WTC11 (cell line): ENCODE measurements at regions not wholly inside any gene's neighbourhood (a gene's known extent, or its start where the extent isn't known, plus 50 kb on each side); places are given as distances from the start of the nearest gene placed in this dataset.

Experiments used
- ATAC-seq: fragments of 200-7000 bp; cut with Tn5 transposase; 2 replicates; pipeline ENCODE4 v1.10.0; 2021; ENCODE audit warnings: mild to moderate bottlenecking, moderate library complexity
- CTCF ChIA-PET: fragments of 300-600 bp; sonication (Branson Sonifier 250); formaldehyde crosslinking; loops from one replicate; lab custom pipeline; 2021; ENCODE audit warnings: antibody characterized with exemption; lab: Charles Lee
- POLR2A ChIA-PET: fragments of 350-600 bp; sonication (Branson Sonifier 250); formaldehyde crosslinking; loops from one replicate; lab custom pipeline; 2021; ENCODE audit warnings: antibody characterized with exemption; lab: Charles Lee
- DNase-seq: peaks from one replicate; pipeline ENCODE4 v3.0.0; 2021; ENCODE audit warnings: low spot score
- H3K27ac Mint-ChIP-seq: 2 replicates; pipeline ENCODE4 v1.8.0; 2021; ENCODE audit warnings: mixed read lengths
- H3K27me3 Mint-ChIP-seq: 2 replicates; pipeline ENCODE4 v1.8.0; 2021; ENCODE audit warnings: low read depth, mild to moderate bottlenecking, moderate library complexity, mixed read lengths
- H3K36me3 Mint-ChIP-seq: 2 replicates; pipeline ENCODE4 v1.8.0; 2021; ENCODE audit warnings: mixed read lengths
- H3K4me1 Mint-ChIP-seq: 2 replicates; pipeline ENCODE4 v1.8.0; 2022; ENCODE audit warnings: mixed read lengths
- H3K4me3 Mint-ChIP-seq: 2 replicates; pipeline ENCODE4 v1.8.0; 2021; ENCODE audit warnings: mild to moderate bottlenecking, moderate library complexity, mixed read lengths
- H3K9me3 Mint-ChIP-seq: 2 replicates; pipeline ENCODE4 v1.8.0; 2021; ENCODE audit warnings: mixed read lengths
- CBFB ChIP-seq: sonication (generic); formaldehyde crosslinking; IDR thresholded peaks from 2 replicates; pipeline ENCODE4 v1.8.1; 2022; ENCODE audit warnings: mild to moderate bottlenecking, low read depth, missing genetic modification reagents
- E2F1 ChIP-seq: sonication (generic); formaldehyde crosslinking; IDR thresholded peaks from 2 replicates; pipeline ENCODE4 v1.8.0; 2022; ENCODE audit warnings: mild to moderate bottlenecking, missing genetic modification reagents
- EMX1 ChIP-seq: fragments of 250-450 bp; sonication (Bioruptor Pico); IDR thresholded peaks from 2 replicates; pipeline ENCODE4 v1.8.0; 2021; ENCODE audit warnings: mild to moderate bottlenecking
- ERG ChIP-seq: fragments of 250-450 bp; sonication (Bioruptor Pico); IDR thresholded peaks from 2 replicates; pipeline ENCODE4 v1.8.0; 2021; ENCODE audit warnings: mild to moderate bottlenecking
- FOXK1 ChIP-seq: sonication (generic); formaldehyde crosslinking; IDR thresholded peaks from 2 replicates; pipeline ENCODE4 v1.8.0; 2022; ENCODE audit warnings: mild to moderate bottlenecking, moderate library complexity, missing genetic modification reagents
- GRHL2 ChIP-seq: fragments of 250-450 bp; sonication (Bioruptor Pico); IDR thresholded peaks from 2 replicates; pipeline ENCODE4 v1.8.0; 2022; ENCODE audit warnings: mild to moderate bottlenecking, moderate library complexity; ENCODE audit not compliant: insufficient replicate concordance, severe bottlenecking
- HMGA2 ChIP-seq: fragments of 250-450 bp; sonication (Bioruptor Pico); IDR thresholded peaks from 2 replicates; pipeline ENCODE4 v1.4.0; 2021; ENCODE audit warnings: mild to moderate bottlenecking, moderate library complexity
- HMGXB4 ChIP-seq: sonication (generic); formaldehyde crosslinking; IDR thresholded peaks from 2 replicates; pipeline ENCODE4 v1.8.1; 2023; ENCODE audit warnings: mild to moderate bottlenecking, moderate library complexity, missing genetic modification reagents
- IRF2 ChIP-seq: sonication (generic); formaldehyde crosslinking; IDR thresholded peaks from 2 replicates; pipeline ENCODE4 v1.8.0; 2022; ENCODE audit warnings: low read depth, missing genetic modification reagents, borderline replicate concordance
- JUN ChIP-seq: sonication (generic); formaldehyde crosslinking; IDR thresholded peaks from 2 replicates; pipeline ENCODE4 v1.8.0; 2023; ENCODE audit warnings: mild to moderate bottlenecking, missing genetic modification reagents
- KAT7 ChIP-seq: sonication (generic); formaldehyde crosslinking; IDR thresholded peaks from 2 replicates; pipeline ENCODE4 v1.8.1; 2023; ENCODE audit warnings: missing genetic modification reagents, mild to moderate bottlenecking, borderline replicate concordance
- MAX ChIP-seq: sonication (generic); formaldehyde crosslinking; IDR thresholded peaks from 2 replicates; pipeline ENCODE4 v1.8.0; 2022; ENCODE audit warnings: mild to moderate bottlenecking, missing genetic modification reagents
- MYBL2 ChIP-seq: sonication (generic); formaldehyde crosslinking; IDR thresholded peaks from 2 replicates; pipeline ENCODE4 v1.8.1; 2023; ENCODE audit warnings: mild to moderate bottlenecking, moderate library complexity, missing genetic modification reagents
- NFE2L1 ChIP-seq: sonication (generic); formaldehyde crosslinking; IDR thresholded peaks from 2 replicates; pipeline ENCODE4 v1.8.1; 2023; ENCODE audit warnings: missing genetic modification reagents
- NFYB ChIP-seq: sonication (generic); formaldehyde crosslinking; conservative IDR thresholded peaks from 2 replicates; pipeline ENCODE4 v1.8.0; 2022; ENCODE audit warnings: low read depth, missing genetic modification reagents
- OVOL2 ChIP-seq: fragments of 250-450 bp; sonication (Bioruptor Pico); IDR thresholded peaks from 2 replicates; pipeline ENCODE4 v1.9.0; 2021; ENCODE audit warnings: mild to moderate bottlenecking, borderline replicate concordance
- PRDM15 ChIP-seq: sonication (generic); formaldehyde crosslinking; IDR thresholded peaks from 2 replicates; pipeline ENCODE4 v1.8.0; 2022; ENCODE audit warnings: missing genetic modification reagents
- RELA ChIP-seq: sonication (generic); formaldehyde crosslinking; IDR thresholded peaks from 2 replicates; pipeline ENCODE4 v1.8.1; 2022; ENCODE audit warnings: missing genetic modification reagents, mild to moderate bottlenecking, borderline replicate concordance
- SMAD4 ChIP-seq: sonication (generic); formaldehyde crosslinking; IDR thresholded peaks from 2 replicates; pipeline ENCODE4 v1.8.0; 2022; ENCODE audit warnings: mild to moderate bottlenecking, missing genetic modification reagents
- SP1 ChIP-seq: sonication (generic); formaldehyde crosslinking; conservative IDR thresholded peaks from 2 replicates; pipeline ENCODE4 v1.8.1; 2022; ENCODE audit warnings: missing genetic modification reagents
- TCF7 ChIP-seq: sonication (generic); formaldehyde crosslinking; IDR thresholded peaks from 2 replicates; pipeline ENCODE4 v1.8.0; 2022; ENCODE audit warnings: mild to moderate bottlenecking, low read depth, missing genetic modification reagents, moderate library complexity
- ZBTB43 ChIP-seq: sonication (generic); formaldehyde crosslinking; IDR thresholded peaks from 2 replicates; pipeline ENCODE4 v1.8.1; 2023; ENCODE audit warnings: mild to moderate bottlenecking, missing genetic modification reagents
- ZNF121 ChIP-seq: sonication (generic); formaldehyde crosslinking; IDR thresholded peaks from 2 replicates; pipeline ENCODE4 v1.8.0; 2023; ENCODE audit warnings: missing genetic modification reagents
- ZNF263 ChIP-seq: sonication (generic); formaldehyde crosslinking; IDR thresholded peaks from 2 replicates; pipeline ENCODE4 v1.8.1; 2022; ENCODE audit warnings: low read depth, mild to moderate bottlenecking, moderate library complexity, missing genetic modification reagents
- ZNF317 ChIP-seq: sonication (generic); formaldehyde crosslinking; IDR thresholded peaks from 2 replicates; pipeline ENCODE4 v1.8.1; 2023; ENCODE audit warnings: low read depth, mild to moderate bottlenecking, moderate library complexity, missing genetic modification reagents, borderline replicate concordance

- ChIA-PET CTCF (interaction anchor here (1.8 kb wide), 1 partner anchor 31 kb away, joined by 6 read pairs; no protein-coding TSS in a partner anchor), POLR2A (no interaction called here)
- peak; percentile 69 for ATAC-seq
- H3K36me3 Mint-ChIP-seq = no peaks in the 10 kb centered on the region
- H3K27me3 Mint-ChIP-seq = no peaks in the 10 kb centered on the region
- no peak overlapping the region for H3K4me3 Mint-ChIP-seq
- H3K27ac Mint-ChIP-seq = no peak overlapping the region
- H3K4me1 Mint-ChIP-seq = peaks cover 11% of the 10 kb centered on the region
- TF ChIP-seq NFYB (CRISPR knock-in tag) = no peak
- no peak for TF ChIP-seq FOXK1 (CRISPR knock-in tag)
- TF ChIP-seq CBFB (CRISPR knock-in tag) = no peak
- no peak for TF ChIP-seq HMGA2 (CRISPR knock-in tag)
- no peak for TF ChIP-seq IRF2 (CRISPR knock-in tag)
- no peak for TF ChIP-seq HMGXB4 (CRISPR knock-in tag)
- TF ChIP-seq ZNF121 (CRISPR knock-in tag) = no peak
- TF ChIP-seq E2F1 (CRISPR knock-in tag) = no peak
- no peak for TF ChIP-seq KAT7 (CRISPR knock-in tag)
- no peak for TF ChIP-seq RELA (CRISPR knock-in tag)
- TF ChIP-seq ZNF317 (CRISPR knock-in tag) = no peak
- TF ChIP-seq OVOL2 (CRISPR knock-in tag) = no peak
- TF ChIP-seq GRHL2 (CRISPR knock-in tag) = no peak
- no peak for TF ChIP-seq ERG (CRISPR knock-in tag)
- no peak for TF ChIP-seq ZNF263
- TF ChIP-seq PRDM15 (CRISPR knock-in tag) = no peak
- TF ChIP-seq SMAD4 (CRISPR knock-in tag) = no peak
- TF ChIP-seq EMX1 = no peak
- no peaks in the 10 kb centered on the region for H3K9me3 Mint-ChIP-seq
- DNase-seq = no peak
These were observed 510.6 kb downstream of the CPS1 start for GRCh38 chr2:211067029-211067428.

GRCh38 chr2:211068108-211068780, 511.8 kb downstream of the CPS1 start:
- Mint-ChIP-seq H3K9me3 (no peaks in the 10 kb centered on the region), H3K36me3 (no peaks in the 10 kb centered on the region), H3K27ac (no peak overlapping the region), H3K27me3 (no peaks in the 10 kb centered on the region), H3K4me3 (no peak overlapping the region), H3K4me1 (peaks cover 11% of the 10 kb centered on the region)
- ChIA-PET CTCF (interaction anchor here (1.8 kb wide), 1 partner anchor 33 kb away, joined by 6 read pairs; no protein-coding TSS in a partner anchor), POLR2A (no interaction called here)
- ATAC-seq = no peak
- no peak for DNase-seq
- TF ChIP-seq NFYB (CRISPR knock-in tag) = no peak
- TF ChIP-seq JUN (CRISPR knock-in tag) = no peak
- no peak for TF ChIP-seq ZBTB43
- no peak for TF ChIP-seq MAX
- TF ChIP-seq HMGXB4 (CRISPR knock-in tag) = no peak
- TF ChIP-seq MYBL2 (CRISPR knock-in tag) = no peak
- TF ChIP-seq NFE2L1 (CRISPR knock-in tag) = no peak
- TF ChIP-seq SP1 (CRISPR knock-in tag) = no peak
- no peak for TF ChIP-seq TCF7 (CRISPR knock-in tag)
